SK-N-SH treated with all-trans-retinoic acid at 6 μM for 48 hours (cell line): ENCODE measurements at regions not wholly inside any gene's neighbourhood (a gene's known extent, or its start where the extent isn't known, plus 50 kb on each side); places are given as distances from the start of the nearest gene placed in this dataset.

ENCODE experiments used
- ARNTL ChIP-seq: fragments of 450-650 bp; formaldehyde crosslinking; IDR thresholded peaks from 2 replicates; pipeline ENCODE4 v1.5.0; 2020; ENCODE audit warnings: low read depth, mild to moderate bottlenecking, moderate library complexity, borderline replicate concordance
- BACH2 ChIP-seq: fragments of 250-450 bp; sonication (Bioruptor Pico); IDR thresholded peaks from 2 replicates; pipeline ENCODE4 v1.9.0; 2021; ENCODE audit warnings: mild to moderate bottlenecking, borderline replicate concordance
- CSDC2 ChIP-seq: fragments of 250-450 bp; sonication (Bioruptor Pico); IDR thresholded peaks from 2 replicates; pipeline ENCODE4 v1.5.0; 2020; ENCODE audit warnings: mild to moderate bottlenecking, moderate library complexity
- CSRNP3 ChIP-seq: fragments of 250-450 bp; sonication (Bioruptor Pico); IDR thresholded peaks from 2 replicates; pipeline ENCODE4 v1.5.1; 2021; ENCODE audit warnings: mild to moderate bottlenecking, moderate library complexity
- GLIS3 ChIP-seq: fragments of 250-450 bp; sonication (Bioruptor Pico); IDR thresholded peaks from 2 replicates; pipeline ENCODE4 v1.5.0; 2020; ENCODE audit warnings: mild to moderate bottlenecking, moderate library complexity
- ISL1 ChIP-seq: fragments of 250-450 bp; sonication (Bioruptor Pico); IDR thresholded peaks from 2 replicates; pipeline ENCODE4 v2.1.2; 2022; ENCODE audit warnings: mild to moderate bottlenecking, moderate library complexity
- PATZ1 ChIP-seq: fragments of 250-450 bp; sonication (Bioruptor Pico); IDR thresholded peaks from 2 replicates; pipeline ENCODE4 v1.8.0; 2020; ENCODE audit warnings: mild to moderate bottlenecking, moderate library complexity, borderline replicate concordance
- PPARA ChIP-seq: fragments of 250-450 bp; sonication (Bioruptor Pico); IDR thresholded peaks from 2 replicates; pipeline ENCODE4 v1.5.0; 2020; ENCODE audit warnings: mild to moderate bottlenecking, borderline replicate concordance
- TCF4 ChIP-seq: fragments of 250-450 bp; sonication (Bioruptor Pico); IDR thresholded peaks from 2 replicates; pipeline ENCODE4 v1.8.0; 2021; ENCODE audit warnings: mild to moderate bottlenecking, moderate library complexity, borderline replicate concordance
- ZC3H10 ChIP-seq: fragments of 250-450 bp; sonication (Bioruptor Pico); IDR thresholded peaks from 2 replicates; pipeline ENCODE4 v1.5.1; 2021; ENCODE audit warnings: mild to moderate bottlenecking, moderate library complexity
- ZFP30 ChIP-seq: fragments of 450-650 bp; formaldehyde crosslinking; IDR thresholded peaks from 2 replicates; pipeline ENCODE4 v1.5.0; 2022; ENCODE audit warnings: mild to moderate bottlenecking, moderate library complexity
- ZNF565 ChIP-seq: fragments of 450-650 bp; formaldehyde crosslinking; conservative IDR thresholded peaks from 2 replicates; pipeline ENCODE4 v1.5.0; 2020; ENCODE audit warnings: low read depth, mild to moderate bottlenecking, moderate library complexity
- ZNF70 ChIP-seq: fragments of 450-650 bp; formaldehyde crosslinking; IDR thresholded peaks from 2 replicates; pipeline ENCODE4 v1.5.0; 2020; ENCODE audit warnings: mild to moderate bottlenecking, moderate library complexity
- TF ChIP-seq, protein P1 (sequence below): fragments of 250-450 bp; sonication (Bioruptor Pico); IDR thresholded peaks from 2 replicates; pipeline ENCODE4 v1.5.0; 2020; ENCODE audit warnings: mild to moderate bottlenecking, moderate library complexity

DNA sequence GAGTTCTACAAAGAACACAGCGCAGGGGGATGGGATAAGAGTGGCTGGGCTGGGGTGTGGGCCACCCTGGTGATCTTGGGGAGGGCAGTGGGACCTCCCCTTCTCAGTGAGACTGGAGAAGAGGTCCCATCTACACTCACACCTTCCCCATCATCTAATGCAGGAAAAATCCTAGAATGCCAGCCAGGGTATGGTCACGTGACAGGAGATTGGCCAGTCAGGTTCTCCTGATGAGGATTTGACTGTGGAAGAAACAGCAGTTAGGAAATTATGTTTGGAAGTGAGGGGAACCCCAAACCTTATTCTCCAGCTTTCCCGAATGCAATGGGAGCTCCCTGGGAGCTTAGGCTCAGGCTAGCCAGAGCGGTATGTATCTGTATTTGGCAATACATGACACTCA lies 158.8 kb upstream of the GRB10 start:
- TF ChIP-seq ARNTL (CRISPR knock-in tag) (no peak), ZC3H10 (CRISPR knock-in tag) (no peak), CSDC2 (CRISPR knock-in tag) (no peak), ZNF565 (CRISPR knock-in tag) (no peak), PPARA (CRISPR knock-in tag) (no peak), ZFP30 (CRISPR knock-in tag) (no peak), PATZ1 (CRISPR knock-in tag) (no peak), ISL1 (no peak), CSRNP3 (CRISPR knock-in tag) (no peak), GLIS3 (CRISPR knock-in tag) (no peak), BACH2 (CRISPR knock-in tag) (no peak), TCF4 (CRISPR knock-in tag) (no peak), ZNF70 (CRISPR knock-in tag) (no peak)
- TF ChIP-seq, protein P1, sequence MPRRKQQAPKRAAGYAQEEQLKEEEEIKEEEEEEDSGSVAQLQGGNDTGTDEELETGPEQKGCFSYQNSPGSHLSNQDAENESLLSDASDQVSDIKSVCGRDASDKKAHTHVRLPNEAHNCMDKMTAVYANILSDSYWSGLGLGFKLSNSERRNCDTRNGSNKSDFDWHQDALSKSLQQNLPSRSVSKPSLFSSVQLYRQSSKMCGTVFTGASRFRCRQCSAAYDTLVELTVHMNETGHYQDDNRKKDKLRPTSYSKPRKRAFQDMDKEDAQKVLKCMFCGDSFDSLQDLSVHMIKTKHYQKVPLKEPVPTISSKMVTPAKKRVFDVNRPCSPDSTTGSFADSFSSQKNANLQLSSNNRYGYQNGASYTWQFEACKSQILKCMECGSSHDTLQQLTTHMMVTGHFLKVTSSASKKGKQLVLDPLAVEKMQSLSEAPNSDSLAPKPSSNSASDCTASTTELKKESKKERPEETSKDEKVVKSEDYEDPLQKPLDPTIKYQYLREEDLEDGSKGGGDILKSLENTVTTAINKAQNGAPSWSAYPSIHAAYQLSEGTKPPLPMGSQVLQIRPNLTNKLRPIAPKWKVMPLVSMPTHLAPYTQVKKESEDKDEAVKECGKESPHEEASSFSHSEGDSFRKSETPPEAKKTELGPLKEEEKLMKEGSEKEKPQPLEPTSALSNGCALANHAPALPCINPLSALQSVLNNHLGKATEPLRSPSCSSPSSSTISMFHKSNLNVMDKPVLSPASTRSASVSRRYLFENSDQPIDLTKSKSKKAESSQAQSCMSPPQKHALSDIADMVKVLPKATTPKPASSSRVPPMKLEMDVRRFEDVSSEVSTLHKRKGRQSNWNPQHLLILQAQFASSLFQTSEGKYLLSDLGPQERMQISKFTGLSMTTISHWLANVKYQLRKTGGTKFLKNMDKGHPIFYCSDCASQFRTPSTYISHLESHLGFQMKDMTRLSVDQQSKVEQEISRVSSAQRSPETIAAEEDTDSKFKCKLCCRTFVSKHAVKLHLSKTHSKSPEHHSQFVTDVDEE (CRISPR knock-in tag): no peak
